ENCODE measurements at regions not wholly inside any gene's neighbourhood (a gene's known extent, or its start where the extent isn't known, plus 50 kb on each side); places are given as distances from the start of the nearest gene placed in this dataset.

GRCh38 chr6:97668716-97669115 is 385.7 kb upstream of the MMS22L start:
- DNase-seq (ENCODE audit: low read depth in 2 of 3, low spot score in 2 of 3), result no peak

GRCh38 chr6:97669191-97670031 is 386.4 kb upstream of the MMS22L start:
- no peak for DNase-seq (ENCODE audit: low read depth in 2 of 3, low spot score in 2 of 3)

- no peak for DNase-seq (ENCODE audit: low read depth in 2 of 3, low spot score in 2 of 3)
Observed at GRCh38 chr6:97674802-97675201, 391.8 kb upstream of the MMS22L start.

GRCh38 chr6:97677626-97678025 is 394.6 kb upstream of the MMS22L start:
- no peak for DNase-seq (ENCODE audit: low read depth in 2 of 3, low spot score in 2 of 3)

DNA sequence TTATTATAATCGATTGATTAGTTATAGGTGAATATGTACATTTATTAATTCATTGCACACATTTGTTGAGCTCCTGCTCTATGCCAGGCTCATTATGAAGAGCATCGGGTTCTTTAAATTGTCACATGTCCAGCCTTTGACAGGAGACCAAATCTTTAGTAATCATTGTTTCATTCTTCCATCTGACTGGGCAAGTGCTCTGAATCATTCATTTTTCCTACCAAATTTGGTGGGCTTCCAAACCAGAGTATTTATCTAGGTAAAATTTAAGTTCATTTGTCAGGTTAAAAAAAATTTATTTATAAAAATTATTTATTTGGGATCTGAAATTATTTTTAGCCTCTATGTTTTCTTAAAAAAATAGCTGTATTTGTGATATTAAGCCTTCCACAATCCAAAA is 404.9 kb upstream of the MMS22L start:
- no peak for DNase-seq (ENCODE audit: low read depth in 2 of 3, low spot score in 2 of 3)

DNA sequence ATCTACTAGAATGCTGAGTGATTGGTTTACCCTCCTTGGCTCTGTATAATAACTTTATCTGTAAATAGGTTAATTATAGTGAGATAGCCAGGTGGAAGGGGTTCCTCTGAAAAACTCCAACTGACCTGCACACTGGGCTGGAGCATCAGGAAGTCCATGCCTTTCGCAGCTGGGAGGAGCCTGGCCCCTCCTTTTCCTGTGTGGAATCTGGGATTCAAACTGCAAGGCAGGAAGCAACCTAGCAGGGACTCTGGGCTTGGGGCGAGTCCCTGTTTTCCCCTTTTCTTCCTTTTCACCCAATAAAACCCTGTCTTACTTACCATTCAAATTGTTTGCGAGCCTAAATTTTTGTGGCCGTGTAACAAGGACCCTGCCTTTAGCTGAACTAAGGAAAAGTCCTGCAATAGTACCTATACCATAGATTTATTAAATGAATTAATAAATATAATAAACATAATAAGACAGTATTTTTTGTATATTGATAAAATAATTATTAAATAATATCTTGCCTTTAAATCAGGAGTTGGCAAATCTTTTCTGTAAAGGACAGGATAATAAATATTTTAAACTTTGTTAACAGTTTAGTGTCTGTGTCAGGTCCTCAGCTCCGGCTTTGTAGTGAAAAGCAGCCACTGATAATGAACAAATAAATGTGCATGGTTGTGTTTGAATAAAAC is 406.2 kb upstream of the MMS22L start:
- no peak for DNase-seq (ENCODE audit: low read depth in 2 of 3, low spot score in 2 of 3)

- no peak for DNase-seq (ENCODE audit: low read depth in 2 of 3, low spot score in 2 of 3)
Observed at GRCh38 chr6:97697456-97697855, 414.4 kb upstream of the MMS22L start.

- no peak for DNase-seq (ENCODE audit: low read depth in 2 of 3, low spot score in 2 of 3)
Observed at GRCh38 chr6:97701801-97702200, 418.8 kb upstream of the MMS22L start.

GRCh38 chr6:97702248-97702647 is 419.2 kb upstream of the MMS22L start:
- DNase-seq (ENCODE audit: low read depth in 2 of 3, low spot score in 2 of 3), result no peak

DNA sequence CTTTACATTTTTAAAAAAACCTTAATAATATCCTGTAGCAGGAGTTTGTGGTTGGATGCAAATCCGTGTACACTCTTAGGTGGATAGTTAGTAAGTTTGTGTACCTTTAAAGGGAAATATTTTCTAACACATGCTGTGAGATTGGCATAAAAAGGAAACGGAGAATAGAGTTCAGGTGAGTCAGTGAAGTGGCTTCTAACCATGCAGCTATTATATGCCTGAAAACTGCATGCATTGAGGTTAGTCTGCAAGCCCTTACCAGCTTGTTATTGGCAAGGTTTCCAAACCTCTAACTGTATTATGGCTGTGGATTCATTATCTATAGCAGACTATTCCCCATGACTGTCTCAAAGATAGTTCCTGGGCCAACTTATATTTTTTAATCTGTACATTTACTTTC is 420.6 kb upstream of the MMS22L start:
- DNase-seq (ENCODE audit: low read depth in 2 of 3, low spot score in 2 of 3), result no peak

DNA sequence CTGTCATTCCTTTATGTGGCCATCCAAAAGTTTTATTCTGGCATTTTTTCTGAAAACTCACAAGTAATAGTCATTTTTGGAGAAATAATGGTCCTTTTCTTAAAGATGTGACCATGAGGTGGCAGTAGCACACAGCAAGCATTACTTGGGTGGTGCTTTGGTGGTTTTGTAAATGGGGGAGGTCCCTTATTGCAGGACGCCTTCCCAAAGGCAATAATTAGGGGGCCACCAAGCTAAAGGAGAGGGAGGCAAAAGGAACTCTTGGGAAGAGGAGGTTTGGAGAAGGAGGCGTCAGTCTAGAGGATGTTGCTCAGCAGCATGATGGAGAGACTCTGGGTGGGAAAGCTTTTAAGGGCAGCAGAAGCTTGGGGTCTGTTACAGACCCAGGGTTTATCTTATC is 422.6 kb upstream of the MMS22L start:
- no peak for DNase-seq (ENCODE audit: low read depth in 2 of 3, low spot score in 2 of 3)

DNA sequence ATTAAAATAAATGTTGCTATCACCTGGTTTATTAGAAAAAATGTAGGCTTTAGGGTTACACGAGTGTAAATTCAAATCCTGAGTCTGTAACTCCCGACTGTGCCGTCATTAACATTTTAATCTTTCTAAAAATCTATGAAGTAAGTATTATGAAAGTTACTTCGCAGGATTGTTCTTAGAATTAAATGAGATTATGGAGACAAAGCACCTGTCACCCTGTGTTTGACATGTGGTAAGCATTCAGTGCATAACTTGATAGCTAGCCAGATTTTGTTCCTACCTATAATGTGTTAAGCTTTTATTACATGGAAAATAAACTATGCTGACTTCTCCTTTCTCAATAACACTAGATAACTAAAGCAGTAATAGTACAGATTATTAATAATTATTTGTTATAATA is 429.7 kb upstream of the MMS22L start:
- no peak for DNase-seq (ENCODE audit: low read depth in 2 of 3, low spot score in 2 of 3)

DNA sequence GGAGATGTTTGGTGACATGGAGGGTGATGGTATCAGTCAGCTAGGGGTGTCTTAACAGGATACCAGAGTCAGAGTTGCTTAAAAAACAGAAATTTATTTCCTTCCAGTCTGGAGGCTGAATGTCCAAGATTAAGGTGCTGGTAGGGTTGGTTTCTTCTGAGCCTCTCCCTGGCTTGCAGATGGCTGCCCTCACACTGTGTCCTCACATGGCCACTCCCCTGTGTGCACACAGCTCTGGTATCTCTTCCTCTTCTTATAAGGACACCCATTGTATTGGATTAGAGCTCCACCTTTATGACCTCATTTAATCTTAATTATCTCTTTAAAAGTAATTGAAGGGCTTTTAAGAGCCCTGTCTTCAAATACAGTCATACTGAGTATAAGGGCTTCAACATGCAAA is 431.8 kb upstream of the MMS22L start:
- DNase-seq (ENCODE audit: low read depth in 2 of 3, low spot score in 2 of 3), result no peak

DNA sequence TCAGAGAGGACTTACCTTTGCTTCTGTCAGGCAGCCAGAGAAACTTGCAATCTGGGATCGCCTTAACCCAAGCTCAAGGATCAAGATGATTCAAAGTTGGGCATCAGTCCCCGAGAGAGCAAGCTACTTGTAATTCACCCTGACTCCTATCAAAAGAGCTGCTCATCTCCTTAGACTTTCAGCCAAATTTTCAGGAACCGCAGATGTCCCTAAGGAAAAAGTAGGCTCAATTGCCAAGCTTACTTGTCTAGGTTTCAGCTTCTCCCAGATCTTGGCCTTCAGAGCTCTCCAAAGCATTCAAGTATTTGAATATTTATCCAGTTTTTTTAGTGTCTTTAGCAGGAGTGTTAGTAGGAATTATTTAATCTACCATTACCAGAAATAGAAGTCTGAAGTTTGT is 434.1 kb upstream of the MMS22L start:
- DNase-seq (ENCODE audit: low read depth in 2 of 3, low spot score in 2 of 3), result no peak

- DNase-seq (ENCODE audit: low read depth in 2 of 3, low spot score in 2 of 3), result no peak
Observed at GRCh38 chr6:97726378-97726777, 443.4 kb upstream of the MMS22L start.

DNA sequence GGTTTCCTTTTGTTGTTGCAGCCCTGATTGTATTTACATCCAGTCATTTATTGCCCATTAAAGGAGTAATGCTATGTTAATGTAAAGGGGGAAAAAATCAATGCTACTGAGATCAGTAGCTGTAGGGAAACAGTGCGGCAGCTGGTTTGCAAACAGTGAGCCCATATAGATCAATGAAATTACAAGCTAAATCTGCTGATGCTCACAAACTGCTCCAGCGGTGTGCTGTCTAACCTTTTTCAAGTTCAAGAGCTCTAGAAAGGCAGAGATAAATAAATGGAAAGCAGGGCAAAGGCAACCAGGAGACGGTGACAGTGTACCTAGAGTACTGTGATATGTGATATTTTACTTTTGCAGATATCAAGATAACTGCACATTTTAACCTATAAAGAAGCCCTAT is 449.0 kb upstream of the MMS22L start:
- DNase-seq (ENCODE audit: low read depth in 2 of 3, low spot score in 2 of 3), result no peak

DNA sequence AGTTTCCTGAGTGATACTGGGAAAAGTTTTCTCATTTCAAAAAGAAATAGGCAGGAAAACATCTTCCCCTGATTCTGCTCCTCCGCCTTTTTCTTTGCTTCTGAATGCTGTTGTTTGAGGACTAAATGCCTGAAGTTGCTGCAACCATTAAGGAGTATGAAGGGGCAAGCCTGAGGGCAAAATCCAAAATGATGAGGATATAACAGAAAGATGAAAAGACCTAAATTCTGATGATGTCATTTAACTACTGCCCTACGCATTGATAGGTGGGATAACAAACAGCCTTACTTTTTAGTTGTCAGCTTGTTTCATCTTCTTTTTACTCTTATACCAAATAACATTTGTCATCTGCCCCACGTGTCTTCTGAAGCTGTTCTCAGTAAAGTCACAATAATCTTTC is 474.6 kb upstream of the MMS22L start:
- DNase-seq (ENCODE audit: low read depth in 2 of 3, low spot score in 2 of 3), result no peak

- no peak for DNase-seq (ENCODE audit: low read depth in 2 of 3, low spot score in 2 of 3)
Observed at GRCh38 chr6:97765461-97765860, 482.4 kb upstream of the MMS22L start.

GRCh38 chr6:97771372-97771771 is 488.4 kb upstream of the MMS22L start:
- DNase-seq (ENCODE audit: low read depth in 2 of 3, low spot score in 2 of 3), result no peak

DNA sequence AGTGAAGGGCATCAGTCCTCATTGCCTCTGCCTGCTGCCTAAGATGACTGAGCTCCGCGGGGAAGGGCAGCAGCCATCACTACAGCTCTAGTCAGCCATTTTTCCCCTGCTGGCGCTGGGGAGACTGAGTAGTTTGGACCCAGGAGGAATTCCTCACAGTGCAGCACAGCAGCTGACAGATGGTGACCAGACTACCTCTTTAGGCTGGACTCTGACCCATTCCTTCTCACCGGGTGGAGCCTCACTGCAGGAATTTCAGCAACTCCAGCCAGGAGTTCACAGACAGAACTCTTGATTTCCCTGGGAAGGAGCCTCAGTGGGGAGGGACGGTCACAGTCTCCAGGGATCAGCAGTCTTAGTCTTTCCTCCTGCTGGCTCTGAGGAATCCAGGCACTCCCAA is 492.0 kb upstream of the MMS22L start:
- DNase-seq (ENCODE audit: low read depth in 2 of 3, low spot score in 2 of 3), result no peak

- no peak for DNase-seq (ENCODE audit: low read depth in 2 of 3, low spot score in 2 of 3)
Observed at GRCh38 chr6:97778290-97779038, 495.4 kb upstream of the MMS22L start.
